Spinal cord (tissue), 9 donors: ENCODE measurements at regions not wholly inside any gene's neighbourhood (a gene's known extent, or its start where the extent isn't known, plus 50 kb on each side); places are given as distances from the start of the nearest gene placed in this dataset.
"Not testable (repeated sequence)": the region's sequence is repeated elsewhere in the genome, so short reads cannot be mapped to it uniquely, and the experiment has no call there.

Source experiments
- DNase-seq, 6 donors: peaks; one replicate each; pipeline versions ENCODE4 v3.0.0 to v3.0.0-alpha.2; 2013 to 2015; ENCODE audit warnings: low spot score in 6 of 6, low read depth in 4 of 6
- H3K27ac ChIP-seq: one replicate; pipeline ENCODE4 v1.5.1; 2013; ENCODE audit warnings: low read depth, low read length, control low read depth
- H3K27me3 ChIP-seq: one replicate; pipeline ENCODE4 v1.6.1; 2013; ENCODE audit warnings: low read length; ENCODE audit not compliant: control insufficient read depth, insufficient read depth
- H3K36me3 ChIP-seq: one replicate; pipeline ENCODE4 v1.6.1; 2013; ENCODE audit warnings: low read length; ENCODE audit not compliant: control insufficient read depth, insufficient read depth
- H3K4me1 ChIP-seq: one replicate; pipeline ENCODE4 v1.6.1; 2013; ENCODE audit warnings: low read length; ENCODE audit not compliant: control insufficient read depth, insufficient read depth
- H3K4me3 ChIP-seq: one replicate; pipeline ENCODE4 v1.5.1; 2013; ENCODE audit warnings: low read depth, low read length, control low read depth
- H3K9me3 ChIP-seq: one replicate; pipeline ENCODE4 v1.6.1; 2013; ENCODE audit warnings: low read length; ENCODE audit not compliant: control insufficient read depth, insufficient read depth
- WGBS: methylation state at CpG from one replicate; pipeline ENCODE4 v1.1.5; 2013; ENCODE audit warnings: missing lambda C conversion rate; ENCODE audit not compliant: insufficient coverage; 5-methylcytosine and 5-hydroxymethylcytosine counted together
- donor health status: healthy.

GRCh38 chr17:53765609-53766008 is 57.1 kb upstream of the KIF2B start:
- WGBS = 100% methylated on average over 1 of the region's 1 CpG
- Histone ChIP-seq H3K36me3 (no peaks in the 10 kb centered on the region), H3K4me1 (no peaks in the 10 kb centered on the region), H3K27ac (no peak overlapping the region), H3K9me3 (no peaks in the 10 kb centered on the region), H3K27me3 (no peaks in the 10 kb centered on the region), H3K4me3 (no peak overlapping the region)
- no peak for DNase-seq

GRCh38 chr17:53765129-53765528 is 57.6 kb upstream of the KIF2B start:
- H3K27ac ChIP-seq = no peak overlapping the region
- no peaks in the 10 kb centered on the region for H3K4me1 ChIP-seq
- H3K27me3 ChIP-seq = no peaks in the 10 kb centered on the region
- no peaks in the 10 kb centered on the region for H3K9me3 ChIP-seq
- DNase-seq = no peak
- WGBS = 100% methylated on average over 1 of the region's 2 CpGs
- no peak overlapping the region for H3K4me3 ChIP-seq
- H3K36me3 ChIP-seq = no peaks in the 10 kb centered on the region

- Histone ChIP-seq H3K4me1 (no peaks in the 10 kb centered on the region), H3K27ac (no peak overlapping the region), H3K27me3 (no peaks in the 10 kb centered on the region), H3K36me3 (no peaks in the 10 kb centered on the region), H3K9me3 (no peaks in the 10 kb centered on the region), H3K4me3 (no peak overlapping the region)
- 91% methylated on average over 16 of the region's 22 CpGs for WGBS
- no peak for DNase-seq
Observed at GRCh38 chr17:53757559-53757958, 65.2 kb upstream of the KIF2B start.

- H3K4me1 ChIP-seq, H3K9me3 ChIP-seq, H3K36me3 ChIP-seq, H3K4me3 ChIP-seq, DNase-seq, H3K27me3 ChIP-seq, H3K27ac ChIP-seq: not testable (repeated sequence)
- WGBS = 94% methylated on average over 19 of the region's 20 CpGs
Observed at GRCh38 chr17:53757116-53757515, 65.6 kb upstream of the KIF2B start.

GRCh38 chr17:53749178-53749577 is 73.5 kb upstream of the KIF2B start:
- no peaks in the 10 kb centered on the region for H3K36me3 ChIP-seq
- H3K27me3 ChIP-seq = no peaks in the 10 kb centered on the region
- no peak overlapping the region for H3K4me3 ChIP-seq
- no CpG with 5 or more reads among the region's 1 CpG for WGBS
- no peak overlapping the region for H3K27ac ChIP-seq
- no peaks in the 10 kb centered on the region for H3K9me3 ChIP-seq
- no peaks in the 10 kb centered on the region for H3K4me1 ChIP-seq
- DNase-seq = peak in 1 of 6 donors; percentile 7

GRCh38 chr17:53748159-53748820 is 74.4 kb upstream of the KIF2B start:
- not testable (repeated sequence) for H3K4me1 ChIP-seq, H3K27ac ChIP-seq, H3K36me3 ChIP-seq, H3K4me3 ChIP-seq, H3K9me3 ChIP-seq, H3K27me3 ChIP-seq
- peak in 1 of 6 donors; percentile 5 for DNase-seq
- WGBS = 71% methylated on average over 7 of the region's 11 CpGs

- DNase-seq = no peak
- Histone ChIP-seq H3K4me3 (no peak overlapping the region), H3K9me3 (no peaks in the 10 kb centered on the region), H3K27ac (no peak overlapping the region), H3K27me3 (no peaks in the 10 kb centered on the region), H3K4me1 (peaks cover 2% of the 10 kb centered on the region), H3K36me3 (no peaks in the 10 kb centered on the region)
- no CpG with 5 or more reads among the region's 1 CpG for WGBS
Observed at GRCh38 chr17:53740312-53740711, 82.4 kb upstream of the KIF2B start.

- no peak overlapping the region for H3K27ac ChIP-seq
- H3K4me1 ChIP-seq = peaks cover 2% of the 10 kb centered on the region
- H3K36me3 ChIP-seq = no peaks in the 10 kb centered on the region
- no peaks in the 10 kb centered on the region for H3K27me3 ChIP-seq
- no peaks in the 10 kb centered on the region for H3K9me3 ChIP-seq
- no peak overlapping the region for H3K4me3 ChIP-seq
- DNase-seq = peak in 3 of 6 donors; percentile 17 to 76 (median 33)
- 77% methylated on average over 4 of the region's 5 CpGs for WGBS
Observed at GRCh38 chr17:53736516-53737240, 86.0 kb upstream of the KIF2B start.

GRCh38 chr17:53724726-53725125 is 98.0 kb upstream of the KIF2B start:
- Histone ChIP-seq H3K27ac (no peak overlapping the region), H3K9me3 (no peaks in the 10 kb centered on the region), H3K27me3 (no peaks in the 10 kb centered on the region), H3K4me1 (no peaks in the 10 kb centered on the region), H3K4me3 (no peak overlapping the region), H3K36me3 (no peaks in the 10 kb centered on the region)
- WGBS = 83% methylated on average over 1 of the region's 1 CpG
- no peak for DNase-seq

GRCh38 chr17:53722407-53722806 is 100.3 kb upstream of the KIF2B start:
- DNase-seq = no peak
- 79% methylated on average over 2 of the region's 2 CpGs for WGBS
- Histone ChIP-seq H3K27ac (no peak overlapping the region), H3K4me1 (no peaks in the 10 kb centered on the region), H3K4me3 (no peak overlapping the region), H3K27me3 (no peaks in the 10 kb centered on the region), H3K9me3 (no peaks in the 10 kb centered on the region), H3K36me3 (no peaks in the 10 kb centered on the region)
